AG04450 (cell line): ENCODE measurements at regions not wholly inside any gene's neighbourhood (a gene's known extent, or its start where the extent isn't known, plus 50 kb on each side); places are given as distances from the start of the nearest gene placed in this dataset.

Experiments
- CTCF ChIA-PET: fragments of 300-600, 350-600 bp; formaldehyde crosslinking; extraction: SDS; loops from one replicate; lab custom pipeline; 2022; ENCODE audit warnings: antibody characterized with exemption, inconsistent platforms; lab: Charles Lee
- POLR2A ChIA-PET: fragments of 350-600 bp; formaldehyde crosslinking; extraction: SDS; loops from one replicate; lab custom pipeline; 2021; ENCODE audit warnings: antibody characterized with exemption, inconsistent platforms; lab: Yijun Ruan, JAX
- DNase-seq: peaks from one replicate; pipeline ENCODE4 v3.0.0-alpha.2; 2011; ENCODE audit warnings: low read depth, low spot score
- H3K27ac ChIP-seq: one replicate; pipeline ENCODE4 v1.5.1; 2012; ENCODE audit warnings: low read depth, low read length, control low read depth
- H3K27me3 ChIP-seq: one replicate; pipeline ENCODE4 v1.6.0; 2012; ENCODE audit warnings: low read length; ENCODE audit not compliant: control insufficient read depth, insufficient read depth
- H3K4me3 ChIP-seq: 2 replicates; pipeline ENCODE4 v1.5.1; 2011; ENCODE audit warnings: mild to moderate bottlenecking, low read depth, low read length, control low read depth
- H3K9me3 ChIP-seq: 2 replicates; pipeline ENCODE4 v1.5.1; 2012; ENCODE audit warnings: low read length; ENCODE audit not compliant: control insufficient read depth, insufficient read depth
- CTCF ChIP-seq: IDR thresholded peaks from 2 replicates; pipeline ENCODE4 v1.5.1; 2011; ENCODE audit warnings: low read depth, low read length, control low read depth, inconsistent platforms

DNA sequence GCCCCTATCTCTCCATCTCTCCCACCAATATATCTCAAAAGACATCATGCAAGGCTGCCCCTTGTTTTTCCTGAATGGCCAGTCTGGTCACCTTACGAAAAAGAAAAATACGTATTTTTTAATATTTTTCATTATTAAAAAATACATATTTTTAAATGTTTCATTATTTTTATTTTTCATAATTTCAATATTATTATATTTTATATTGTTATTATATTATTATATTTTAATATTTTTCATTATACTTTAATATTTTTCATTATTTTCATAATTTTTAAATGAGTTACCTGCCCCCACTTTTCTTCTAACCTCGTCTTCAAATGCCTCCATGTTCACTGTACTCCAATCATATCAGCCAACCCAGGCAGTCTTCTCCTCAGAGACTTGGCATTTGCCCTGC, 116.0 kb upstream of the ERCC4 start:
- ChIA-PET CTCF (no interaction called here), POLR2A (no interaction called here)
- TF ChIP-seq CTCF: no peak
- no peak overlapping the region for H3K4me3 ChIP-seq
- no peak for DNase-seq
- peaks cover 16% of the 10 kb centered on the region for H3K9me3 ChIP-seq
- no peak overlapping the region for H3K27ac ChIP-seq
- no peaks in the 10 kb centered on the region for H3K27me3 ChIP-seq

GRCh38 chr16:13805951-13806350, 114.0 kb upstream of the ERCC4 start:
- no peak overlapping the region for H3K27ac ChIP-seq
- no peak for DNase-seq
- CTCF ChIA-PET: no interaction called here
- no peak for TF ChIP-seq CTCF
- H3K4me3 ChIP-seq: no peak overlapping the region
- H3K27me3 ChIP-seq: no peaks in the 10 kb centered on the region
- H3K9me3 ChIP-seq: peaks cover 9% of the 10 kb centered on the region
- POLR2A ChIA-PET: no interaction called here

DNA sequence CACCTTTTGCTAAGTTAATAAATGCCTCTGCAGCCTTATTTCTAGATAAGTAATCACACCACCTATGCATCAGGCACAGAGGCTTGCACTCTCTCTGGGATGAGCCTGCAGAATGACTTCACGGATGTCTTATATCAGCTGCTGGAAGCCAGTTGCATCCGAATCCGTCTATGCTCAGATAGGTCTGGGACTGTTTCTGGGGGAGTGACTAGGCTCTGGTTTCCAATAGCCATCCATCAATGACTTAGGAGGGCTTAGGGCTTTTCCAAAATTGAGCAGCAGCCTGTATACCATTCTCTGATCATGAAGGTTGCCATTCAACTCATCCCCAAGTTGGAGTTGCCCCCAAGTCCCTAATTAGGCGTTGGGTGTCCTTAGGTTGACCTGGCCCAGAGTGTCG, 113.3 kb upstream of the ERCC4 start:
- no peak for DNase-seq
- H3K9me3 ChIP-seq: peaks cover 8% of the 10 kb centered on the region
- ChIA-PET POLR2A (no interaction called here), CTCF (no interaction called here)
- no peak for TF ChIP-seq CTCF
- H3K27ac ChIP-seq: no peak overlapping the region
- H3K27me3 ChIP-seq: no peaks in the 10 kb centered on the region
- no peak overlapping the region for H3K4me3 ChIP-seq

GRCh38 chr16:13808102-13808501, 111.9 kb upstream of the ERCC4 start:
- ChIA-PET POLR2A (no interaction called here), CTCF (no interaction called here)
- no peak overlapping the region for H3K27ac ChIP-seq
- no peak for TF ChIP-seq CTCF
- H3K9me3 ChIP-seq: peaks cover 8% of the 10 kb centered on the region
- no peaks in the 10 kb centered on the region for H3K27me3 ChIP-seq
- no peak overlapping the region for H3K4me3 ChIP-seq
- DNase-seq: no peak

DNA sequence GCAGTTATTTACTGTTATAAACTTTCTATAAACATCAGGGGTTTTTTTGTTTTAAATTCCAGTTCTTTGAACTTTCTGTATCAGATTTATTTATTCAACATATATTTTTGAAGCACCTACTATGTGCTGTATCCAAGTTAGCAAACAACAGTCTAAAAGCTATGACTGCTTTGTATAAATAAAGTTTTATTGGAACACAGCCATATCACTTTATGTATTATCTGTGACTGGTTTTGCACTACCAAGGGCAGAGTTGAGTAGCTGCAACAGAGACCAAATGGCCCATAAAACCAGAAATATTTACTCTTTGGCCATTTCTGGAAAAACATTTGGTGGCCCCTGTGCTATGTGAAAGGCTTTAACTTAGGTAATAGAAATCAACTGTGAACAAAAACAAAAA, 110.2 kb upstream of the ERCC4 start:
- ChIA-PET POLR2A (no interaction called here), CTCF (no interaction called here)
- no peak for TF ChIP-seq CTCF
- Histone ChIP-seq H3K9me3 (peaks cover 7% of the 10 kb centered on the region), H3K27me3 (no peaks in the 10 kb centered on the region), H3K27ac (no peak overlapping the region), H3K4me3 (no peak overlapping the region)
- no peak for DNase-seq
